OCI-LY3 (cell line): ENCODE measurements at regions not wholly inside any gene's neighbourhood (a gene's known extent, or its start where the extent isn't known, plus 50 kb on each side); places are given as distances from the start of the nearest gene placed in this dataset.

Experiments used
- H2AFZ ChIP-seq: fragments of 200-600, 300-600 bp; shearing (Covaris generic); 2 replicates; pipeline ENCODE4 v1.6.0; 2014; ENCODE audit warnings: antibody characterized with exemption, low read depth, low read length
- H3K27ac ChIP-seq: fragments of 200-600, 300-600 bp; sonication (generic); 2 replicates; pipeline ENCODE4 v1.5.1; 2014; ENCODE audit warnings: mild to moderate bottlenecking, low read length, moderate library complexity, mixed read lengths
- H3K27me3 ChIP-seq: fragments of 200-600, 300-600 bp; sonication (generic); 2 replicates; pipeline ENCODE4 v1.6.1; 2014; ENCODE audit warnings: low read depth, low read length, mixed read lengths
- H3K36me3 ChIP-seq: fragments of 200-600, 300-600 bp; sonication (generic); replicated peaks from 2 replicates; pipeline ENCODE3; 2014; ENCODE audit warnings: low read depth, low read length, mixed read lengths
- H3K4me1 ChIP-seq: fragments of 300-600, 200-600 bp; sonication (generic); 2 replicates; pipeline ENCODE4 v1.6.1; 2014; ENCODE audit warnings: low read length, mixed read lengths
- H3K4me2 ChIP-seq: fragments of 200-600, 300-600 bp; sonication (generic); 2 replicates; pipeline ENCODE4 v1.6.1; 2014; ENCODE audit warnings: low read length, mixed read lengths
- H3K4me3 ChIP-seq: fragments of 300-600, 200-600 bp; sonication (generic); 2 replicates; pipeline ENCODE4 v1.5.1; 2014; ENCODE audit warnings: antibody characterized with exemption, mild to moderate bottlenecking, low read length, moderate library complexity
- H3K79me2 ChIP-seq: fragments of 300-600, 200-600 bp; shearing (Covaris generic); 2 replicates; pipeline ENCODE4 v1.6.1; 2014; ENCODE audit warnings: mild to moderate bottlenecking, low read length, mixed read lengths
- H3K9ac ChIP-seq: fragments of 300-600, 200-600 bp; shearing (Covaris generic); 2 replicates; pipeline ENCODE4 v1.6.0; 2014; ENCODE audit warnings: mild to moderate bottlenecking, low read length, moderate library complexity
- H3K9me3 ChIP-seq: fragments of 200-600, 300-600 bp; shearing (Covaris generic); 2 replicates; pipeline ENCODE4 v1.6.1; 2014; ENCODE audit warnings: low read length, mixed read lengths; ENCODE audit not compliant: insufficient read depth
- H4K20me1 ChIP-seq: fragments of 200-600, 300-600 bp; sonication (generic); 2 replicates; pipeline ENCODE4 v1.6.1; 2016; ENCODE audit warnings: low read length, mixed read lengths; ENCODE audit not compliant: insufficient read depth
- EZH2phosphoT487 ChIP-seq: fragments of 200-600 bp; shearing (Covaris generic); IDR thresholded peaks from 2 replicates; pipeline ENCODE4 v1.6.1; 2018; ENCODE audit warnings: antibody characterized with exemption, mixed run types, low read depth
- TF ChIP-seq, protein P1 (sequence below): fragments of 200-600, 300-600 bp; sonication (generic); IDR thresholded peaks from 2 replicates; pipeline ENCODE4 v1.5.1; 2014; ENCODE audit warnings: antibody characterized with exemption, low read length, low read depth

DNA sequence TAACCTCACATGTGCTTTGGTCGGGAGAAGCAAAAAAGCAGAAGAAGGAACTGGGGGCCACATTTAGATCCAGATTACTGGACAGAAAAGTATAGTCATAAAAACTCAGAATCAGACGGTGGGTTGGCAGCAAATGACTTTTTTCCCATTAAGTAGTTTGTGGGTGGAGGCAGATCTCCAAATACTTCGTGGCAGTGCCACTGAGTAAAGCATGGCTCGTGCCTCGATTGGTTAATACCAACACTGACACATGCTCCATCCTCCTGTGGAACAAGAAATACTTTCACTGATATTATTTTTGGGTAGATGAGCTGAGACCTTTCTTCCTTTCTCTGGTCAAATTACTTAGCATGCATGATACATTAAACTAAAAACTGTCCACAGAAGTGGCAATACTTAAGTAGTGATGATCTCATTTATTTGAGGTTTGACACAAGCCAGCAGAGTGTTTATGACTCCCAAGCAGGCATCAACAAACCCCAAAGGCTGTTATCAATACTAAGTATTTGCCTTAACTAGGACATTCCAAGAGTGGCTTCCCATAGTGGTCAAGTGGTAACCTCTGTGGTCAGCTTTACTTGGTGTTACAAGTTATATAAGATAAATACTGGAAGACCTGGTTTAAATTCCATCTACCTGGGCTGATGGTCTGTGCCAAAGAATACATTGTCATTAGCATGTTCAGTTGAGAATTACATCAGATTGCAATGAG is 500.0 kb upstream of the RUNX1 start:
- H2AFZ ChIP-seq = no peak overlapping the region
- H4K20me1 ChIP-seq = no peaks in the 10 kb centered on the region
- H3K79me2 ChIP-seq = no peaks in the 10 kb centered on the region
- no peak overlapping the region for H3K27ac ChIP-seq
- H3K4me2 ChIP-seq = no peak overlapping the region
- no peak overlapping the region for H3K9ac ChIP-seq
- H3K36me3 ChIP-seq = no peaks in the 10 kb centered on the region
- no peak for TF ChIP-seq EZH2phosphoT487
- TF ChIP-seq, protein P1, sequence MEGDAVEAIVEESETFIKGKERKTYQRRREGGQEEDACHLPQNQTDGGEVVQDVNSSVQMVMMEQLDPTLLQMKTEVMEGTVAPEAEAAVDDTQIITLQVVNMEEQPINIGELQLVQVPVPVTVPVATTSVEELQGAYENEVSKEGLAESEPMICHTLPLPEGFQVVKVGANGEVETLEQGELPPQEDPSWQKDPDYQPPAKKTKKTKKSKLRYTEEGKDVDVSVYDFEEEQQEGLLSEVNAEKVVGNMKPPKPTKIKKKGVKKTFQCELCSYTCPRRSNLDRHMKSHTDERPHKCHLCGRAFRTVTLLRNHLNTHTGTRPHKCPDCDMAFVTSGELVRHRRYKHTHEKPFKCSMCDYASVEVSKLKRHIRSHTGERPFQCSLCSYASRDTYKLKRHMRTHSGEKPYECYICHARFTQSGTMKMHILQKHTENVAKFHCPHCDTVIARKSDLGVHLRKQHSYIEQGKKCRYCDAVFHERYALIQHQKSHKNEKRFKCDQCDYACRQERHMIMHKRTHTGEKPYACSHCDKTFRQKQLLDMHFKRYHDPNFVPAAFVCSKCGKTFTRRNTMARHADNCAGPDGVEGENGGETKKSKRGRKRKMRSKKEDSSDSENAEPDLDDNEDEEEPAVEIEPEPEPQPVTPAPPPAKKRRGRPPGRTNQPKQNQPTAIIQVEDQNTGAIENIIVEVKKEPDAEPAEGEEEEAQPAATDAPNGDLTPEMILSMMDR = no peak
- H3K4me3 ChIP-seq = no peak overlapping the region
- no peaks in the 10 kb centered on the region; the same call in 1 of the 2 replicates for H3K27me3 ChIP-seq
- H3K9me3 ChIP-seq = no peaks in the 10 kb centered on the region
- no peaks in the 10 kb centered on the region for H3K4me1 ChIP-seq

DNA sequence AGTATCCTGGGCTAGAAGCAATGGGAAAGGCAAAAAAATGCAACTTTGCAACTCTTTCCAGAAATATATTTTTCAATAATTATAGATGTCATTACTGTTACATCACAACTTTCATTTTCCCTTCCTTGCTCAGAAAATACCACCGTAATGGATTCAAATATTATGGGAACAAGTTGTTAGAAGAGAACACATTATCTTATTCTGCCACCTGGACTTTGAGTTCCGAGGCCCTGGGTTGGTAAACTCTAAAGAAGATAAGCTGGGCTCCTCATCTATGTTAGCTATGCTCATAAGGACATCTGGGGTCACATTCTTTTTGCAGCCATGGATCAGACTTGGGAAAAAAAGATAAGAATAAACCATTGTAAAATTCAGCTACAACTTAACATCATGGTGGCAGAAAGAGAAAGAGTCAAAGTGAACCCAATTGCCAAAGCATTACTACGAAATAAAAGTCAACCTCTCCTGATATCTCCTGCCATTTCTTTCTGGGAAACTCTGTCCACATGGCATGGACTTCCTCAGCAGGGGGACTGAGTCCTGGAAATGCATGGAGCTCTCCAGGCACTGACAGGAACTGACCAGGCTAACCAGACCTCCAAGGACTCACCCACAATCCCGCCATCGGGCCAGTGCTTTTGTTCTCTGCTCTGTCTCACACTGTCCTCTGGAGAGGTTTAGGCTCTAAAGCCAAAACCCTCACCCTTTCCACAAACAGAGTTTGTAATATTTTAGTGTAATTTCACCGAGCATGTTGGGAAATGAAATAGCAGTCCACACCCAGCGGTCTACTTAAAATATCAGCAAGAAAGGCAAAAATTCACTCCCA is 499.1 kb upstream of the RUNX1 start:
- H3K36me3 ChIP-seq = no peaks in the 10 kb centered on the region
- no peaks in the 10 kb centered on the region for H3K4me1 ChIP-seq
- H3K9ac ChIP-seq = no peak overlapping the region
- H3K27ac ChIP-seq = no peak overlapping the region
- H3K9me3 ChIP-seq = no peaks in the 10 kb centered on the region
- H4K20me1 ChIP-seq = no peaks in the 10 kb centered on the region
- no peak overlapping the region for H3K4me2 ChIP-seq
- H3K4me3 ChIP-seq = no peak overlapping the region
- H3K27me3 ChIP-seq = no peaks in the 10 kb centered on the region; the same call in 1 of the 2 replicates
- no peak overlapping the region for H2AFZ ChIP-seq
- no peaks in the 10 kb centered on the region for H3K79me2 ChIP-seq
- TF ChIP-seq, protein P1 = no peak

GRCh38 chr21:35543746-35544145 is 494.6 kb upstream of the RUNX1 start:
- Histone ChIP-seq H3K9ac (no peak overlapping the region), H2AFZ (no peak overlapping the region), H3K79me2 (no peaks in the 10 kb centered on the region), H3K4me1 (no peaks in the 10 kb centered on the region), H4K20me1 (no peaks in the 10 kb centered on the region), H3K27me3 (peaks cover 5% of the 10 kb centered on the region; the same call in 1 of the 2 replicates), H3K4me2 (no peak overlapping the region), H3K27ac (no peak overlapping the region), H3K4me3 (no peak overlapping the region), H3K36me3 (no peaks in the 10 kb centered on the region), H3K9me3 (no peaks in the 10 kb centered on the region)
- no peak for TF ChIP-seq EZH2phosphoT487
- TF ChIP-seq, protein P1 = no peak

DNA sequence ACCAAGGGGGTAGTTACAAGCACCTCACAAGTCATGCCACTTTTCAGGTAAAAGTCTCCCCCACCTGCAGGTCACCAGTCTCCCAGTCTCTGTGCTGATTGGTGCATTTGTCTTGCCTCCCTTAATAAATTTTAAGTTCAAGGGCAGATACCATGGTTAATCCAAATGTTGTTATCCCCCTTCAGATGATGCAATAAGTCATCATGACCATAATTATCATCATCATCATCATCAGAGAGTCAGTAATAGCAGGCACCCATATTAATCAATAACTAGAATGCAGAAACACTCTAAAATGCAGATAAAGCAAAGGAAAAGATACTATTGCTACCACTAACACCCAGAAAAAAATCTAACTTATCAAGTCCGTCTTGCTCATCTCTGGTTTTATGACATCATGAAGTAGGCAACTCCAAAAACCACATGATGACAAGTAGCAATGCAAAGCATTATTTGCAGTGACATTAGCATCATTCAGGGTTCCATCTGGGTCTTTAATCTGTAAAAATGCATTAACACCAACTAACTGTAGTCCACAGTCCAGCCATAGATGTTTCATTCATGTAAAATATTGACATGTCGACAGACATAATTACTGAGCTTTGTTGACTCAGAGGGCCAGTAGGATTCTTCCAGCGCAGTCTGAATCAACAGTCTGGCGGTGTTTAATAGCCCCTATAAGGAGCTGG is 492.0 kb upstream of the RUNX1 start:
- TF ChIP-seq EZH2phosphoT487 = no peak
- TF ChIP-seq, protein P1 = no peak
- H4K20me1 ChIP-seq = no peaks in the 10 kb centered on the region
- H3K9ac ChIP-seq = no peak overlapping the region
- H3K27me3 ChIP-seq = peaks cover 15% of the 10 kb centered on the region
- no peaks in the 10 kb centered on the region for H3K4me1 ChIP-seq
- H3K79me2 ChIP-seq = no peaks in the 10 kb centered on the region
- H3K9me3 ChIP-seq = no peaks in the 10 kb centered on the region
- no peak overlapping the region for H2AFZ ChIP-seq
- no peaks in the 10 kb centered on the region for H3K36me3 ChIP-seq
- no peak overlapping the region for H3K4me3 ChIP-seq
- no peak overlapping the region for H3K4me2 ChIP-seq
- H3K27ac ChIP-seq = no peak overlapping the region
